ENCODE measurements at regions not wholly inside any gene's neighbourhood (a gene's known extent, or its start where the extent isn't known, plus 50 kb on each side); places are given as distances from the start of the nearest gene placed in this dataset.

DNA sequence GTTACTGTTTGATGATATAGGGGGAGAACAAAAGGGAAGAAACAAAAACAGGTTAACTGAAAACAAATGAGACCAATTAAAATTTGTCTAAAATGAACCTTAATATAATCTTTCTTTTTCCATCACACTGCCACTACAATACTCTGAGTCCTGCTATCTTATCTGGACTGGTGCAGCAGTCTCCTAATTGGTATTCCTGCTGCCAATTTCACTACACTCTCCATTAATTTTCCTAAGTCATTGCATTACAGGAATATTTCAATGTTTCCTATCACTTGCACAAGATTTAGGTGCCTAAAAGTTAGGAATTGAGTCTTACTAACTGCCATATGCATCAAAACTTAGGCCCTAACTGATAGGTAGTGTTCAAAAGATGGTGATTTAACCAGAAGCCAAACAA lies 884.9 kb upstream of the MGAT4C start:
- DNase-seq, result no peak

DNA sequence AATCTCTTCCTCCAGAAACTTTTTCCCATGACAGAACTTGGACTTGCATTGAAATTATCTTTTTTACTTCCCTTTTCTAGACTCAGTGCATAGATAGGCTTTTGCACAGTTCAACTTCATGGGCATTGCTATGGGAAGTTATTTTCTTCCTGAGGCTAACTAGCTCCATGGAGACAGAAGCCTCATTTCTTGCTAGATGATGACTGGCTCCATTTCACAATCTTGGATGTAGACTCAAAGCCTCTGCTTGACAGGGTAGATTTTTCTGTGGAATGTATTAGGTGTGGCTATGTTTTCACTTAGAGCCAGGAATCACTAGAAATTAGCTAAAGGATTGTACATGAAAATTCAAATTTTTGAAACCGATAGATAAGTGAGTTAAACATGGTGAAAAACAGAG lies 884.1 kb upstream of the MGAT4C start:
- no peak for DNase-seq

DNA sequence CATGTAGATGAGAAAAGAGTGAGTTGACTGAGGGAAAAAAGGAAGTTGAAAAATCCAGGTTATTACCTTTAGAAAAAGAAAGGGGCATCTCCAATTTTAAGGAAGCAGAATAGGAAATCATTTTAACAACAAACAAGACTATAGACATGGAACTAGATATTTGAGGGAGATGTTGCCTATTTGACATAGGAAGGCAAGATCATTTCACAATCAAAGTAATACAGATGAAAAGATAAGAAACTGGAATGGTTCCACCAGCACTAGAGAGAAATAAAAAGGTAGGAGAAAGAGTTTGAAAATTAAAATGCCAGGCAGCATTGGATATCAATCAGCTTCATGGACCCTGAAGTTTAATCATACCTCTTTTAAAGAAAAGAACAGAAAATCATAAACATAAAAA lies 881.0 kb upstream of the MGAT4C start:
- DNase-seq, result no peak

DNA sequence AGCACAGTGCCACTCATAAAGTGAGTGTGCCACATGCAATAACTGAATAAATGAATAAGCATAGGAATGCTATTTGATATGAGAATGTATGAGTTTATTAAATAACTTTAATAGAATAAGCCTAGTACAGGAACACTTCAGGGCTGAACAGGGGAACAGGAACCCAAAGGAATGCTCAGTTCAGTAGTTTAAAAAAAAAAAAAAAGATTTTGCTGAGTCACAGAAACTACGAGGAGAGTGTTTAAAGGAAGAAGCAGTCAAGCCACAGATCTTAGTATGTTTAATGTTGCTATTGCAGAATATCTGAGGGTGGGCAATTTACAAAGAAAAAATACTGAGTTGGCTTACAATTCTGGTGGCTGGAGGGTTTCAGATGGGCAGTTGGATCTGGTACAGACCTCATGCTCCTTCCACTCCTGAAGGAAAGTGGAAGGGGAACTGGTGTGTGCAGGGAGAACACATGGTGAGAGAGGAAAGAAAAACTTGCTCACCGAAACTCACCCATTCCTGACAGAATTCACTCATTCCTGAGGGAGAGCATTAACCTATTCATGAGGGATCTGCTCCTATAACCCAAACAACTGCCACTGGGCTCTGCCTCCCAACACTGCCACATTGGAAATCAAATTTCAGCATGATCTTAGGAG lies 880.3 kb upstream of the MGAT4C start:
- no peak for DNase-seq

DNA sequence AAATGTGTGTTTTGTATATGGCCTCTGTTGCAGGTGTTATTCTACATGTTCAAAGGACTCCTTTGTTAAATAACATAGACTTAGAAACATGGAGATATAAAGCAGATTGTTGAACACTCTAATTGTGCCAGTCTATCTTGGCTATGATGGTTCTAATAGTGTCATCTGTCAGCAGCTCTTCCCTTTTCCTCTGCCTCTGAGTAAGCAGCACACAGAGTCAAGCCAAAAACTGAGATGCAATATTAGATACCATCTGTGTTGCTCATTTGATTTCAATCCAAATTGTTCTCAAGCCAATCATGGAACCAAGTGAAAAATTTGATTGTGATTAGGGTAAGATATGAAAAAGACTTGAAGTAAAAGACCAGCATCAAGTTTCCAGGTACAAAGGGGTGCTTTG lies 871.1 kb upstream of the MGAT4C start:
- no peak for DNase-seq

DNA sequence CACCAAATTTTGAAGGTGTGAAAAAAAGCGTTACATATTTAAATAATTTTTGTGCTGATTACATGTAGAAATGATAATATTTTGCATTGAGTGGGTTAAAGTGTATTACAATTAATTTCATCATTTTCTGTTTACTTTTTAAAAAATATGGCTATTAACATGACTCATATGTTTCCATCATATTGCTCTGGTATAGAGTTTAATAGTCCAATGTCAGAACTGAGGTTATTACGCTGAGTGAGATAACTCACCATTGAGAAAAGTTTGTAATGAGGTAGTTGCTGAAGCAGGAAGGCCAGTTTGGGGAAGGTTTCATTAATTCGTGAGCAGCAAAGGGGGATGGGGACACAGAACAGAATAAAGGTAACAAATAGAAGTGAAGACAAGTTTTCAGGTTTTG lies 865.7 kb upstream of the MGAT4C start:
- no peak for DNase-seq

DNA sequence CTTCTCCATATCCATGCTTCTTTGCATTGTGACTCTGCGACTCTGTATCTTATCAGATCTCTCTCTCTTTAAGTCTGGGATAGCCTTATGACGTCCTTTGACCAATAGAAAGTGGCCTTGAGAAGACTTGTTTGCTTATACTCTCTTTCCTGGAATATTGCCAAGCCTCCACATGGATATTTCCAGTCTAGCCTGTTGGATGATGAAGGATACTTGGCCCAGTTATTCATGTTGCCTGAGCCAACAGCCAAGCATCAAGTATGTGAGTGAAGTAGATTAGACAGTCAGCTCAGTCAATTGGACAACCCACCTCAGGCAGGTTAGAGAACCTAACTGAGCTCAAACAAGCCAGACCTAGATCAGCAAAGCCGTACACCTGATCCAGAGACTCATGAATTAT lies 864.2 kb upstream of the MGAT4C start:
- DNase-seq, result no peak

DNA sequence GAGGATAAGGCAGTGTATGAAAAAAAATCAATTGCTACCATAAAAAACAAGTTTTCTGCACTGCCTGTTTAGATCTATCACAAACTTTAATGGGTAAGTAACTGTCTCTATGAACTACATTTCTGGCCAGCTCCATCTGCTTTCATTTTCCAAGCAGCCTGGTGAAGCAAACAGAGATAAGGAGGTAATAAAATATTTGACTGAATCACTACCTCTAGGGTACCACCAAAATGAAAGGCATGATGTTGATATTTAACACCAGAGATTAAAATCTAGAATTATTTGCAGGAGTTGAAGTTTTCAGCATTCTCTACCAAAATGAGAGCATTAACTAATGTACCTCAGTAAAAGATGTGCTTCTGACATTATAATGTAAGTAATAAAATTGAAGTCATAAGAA lies 863.5 kb upstream of the MGAT4C start:
- no peak for DNase-seq

DNA sequence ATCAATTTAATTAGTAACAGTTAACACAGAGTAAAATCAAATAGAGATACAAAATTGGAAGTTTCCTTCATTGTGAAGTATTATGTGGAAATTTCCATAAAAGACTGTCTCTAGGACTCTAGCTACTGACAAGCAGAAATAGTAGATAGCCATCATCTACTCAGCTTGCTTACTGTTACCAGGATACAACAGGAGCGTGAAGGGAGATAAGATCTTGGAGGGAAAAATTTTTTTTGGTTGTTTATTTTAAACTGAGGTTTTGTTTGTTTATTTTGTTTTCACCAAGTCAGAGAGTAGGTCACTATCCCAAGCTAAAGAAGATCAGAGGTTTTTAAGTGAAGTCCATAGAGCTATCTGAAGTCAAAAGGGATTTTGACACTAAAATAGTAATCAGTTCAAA lies 861.3 kb upstream of the MGAT4C start:
- no peak for DNase-seq

DNA sequence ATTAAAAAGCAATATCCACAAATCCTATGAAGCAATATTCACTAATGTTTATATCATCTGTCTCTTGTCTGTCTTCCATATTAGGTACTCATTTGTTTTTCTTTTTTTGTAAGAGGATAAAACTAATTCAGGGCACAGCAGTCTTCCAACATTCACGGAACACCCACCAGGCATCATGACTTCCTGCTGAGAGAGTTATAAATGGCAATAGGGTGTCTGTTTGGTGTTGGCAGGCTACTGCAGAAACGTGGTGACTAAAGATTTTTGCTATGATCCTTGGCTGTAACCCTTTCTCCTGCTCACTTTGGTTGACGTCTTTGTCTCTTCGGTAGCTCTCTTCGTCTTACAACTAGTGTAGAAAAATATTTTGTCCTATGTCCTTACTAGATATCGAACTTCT lies 860.6 kb upstream of the MGAT4C start:
- DNase-seq, result no peak

DNA sequence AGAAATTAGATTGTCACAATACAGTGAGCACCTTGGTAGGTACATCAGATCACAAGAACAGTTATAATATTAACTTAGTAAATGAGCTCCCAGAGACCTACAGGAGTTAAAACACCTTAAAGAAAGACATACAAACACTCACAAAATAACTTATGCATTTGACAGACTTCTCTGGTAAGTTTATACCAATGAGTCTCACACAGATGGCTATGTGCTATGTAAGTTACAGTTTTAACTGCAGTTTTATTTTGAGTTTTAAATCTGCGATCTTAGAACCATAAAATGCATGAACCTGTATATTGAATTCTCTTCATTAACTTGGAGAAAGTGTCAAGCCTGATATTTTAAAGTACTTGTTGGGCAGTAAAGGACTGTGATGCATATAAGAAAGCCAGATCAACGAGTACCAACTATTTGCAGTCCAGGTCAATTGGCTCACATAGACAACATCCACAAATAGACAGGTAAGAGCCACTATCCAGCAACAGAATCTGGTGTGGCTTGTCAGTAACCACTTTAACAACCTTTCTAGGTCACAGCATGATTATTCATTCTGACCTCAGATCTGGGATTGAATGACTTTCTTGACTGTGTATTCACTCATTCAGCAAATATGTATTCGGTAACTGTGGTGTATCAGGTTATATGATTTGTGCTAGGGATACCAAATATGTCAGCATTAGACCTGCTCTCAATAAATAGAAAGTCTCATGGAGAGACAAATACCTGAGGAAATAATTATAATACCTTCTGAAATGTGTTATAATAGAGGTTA lies 856.6 kb upstream of the MGAT4C start:
- DNase-seq, result no peak

DNA sequence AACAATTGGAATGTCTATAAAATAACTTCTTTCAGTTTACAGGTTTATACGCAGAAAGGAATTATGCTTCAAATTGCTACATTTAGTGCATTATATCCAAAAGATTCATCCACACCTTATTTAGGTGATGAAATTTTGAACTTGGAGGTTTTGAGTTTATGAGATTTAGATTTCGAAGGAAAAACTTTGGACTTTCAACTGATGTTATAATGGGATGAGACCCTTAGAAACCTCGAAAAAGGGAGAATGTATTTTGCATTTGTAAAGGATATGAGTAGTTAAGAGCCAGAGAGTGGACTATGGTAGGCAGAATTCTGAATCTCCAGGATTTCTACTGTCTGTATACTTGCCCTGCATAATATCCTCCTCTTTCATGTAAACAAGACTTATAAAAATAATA lies 851.6 kb upstream of the MGAT4C start:
- DNase-seq, result no peak

DNA sequence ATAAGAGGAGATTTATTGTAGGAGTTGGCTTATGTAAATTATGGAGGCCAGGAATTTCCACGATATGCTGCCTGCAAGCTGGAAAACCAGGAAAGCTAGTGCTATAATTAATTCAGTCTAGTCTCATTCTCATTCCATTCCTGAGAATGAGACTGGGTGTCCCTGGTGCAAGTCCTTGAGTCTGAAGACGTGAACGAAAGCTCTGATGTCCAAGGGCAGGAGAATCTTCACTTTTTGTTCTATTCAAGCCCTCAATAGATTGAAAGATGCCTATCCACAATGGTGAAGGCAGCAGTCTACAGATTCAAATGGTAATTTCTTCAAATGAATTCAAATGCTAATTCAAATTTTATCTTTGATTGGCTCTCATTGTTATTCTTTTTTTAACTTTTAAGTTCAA lies 851.1 kb upstream of the MGAT4C start:
- DNase-seq, result no peak

DNA sequence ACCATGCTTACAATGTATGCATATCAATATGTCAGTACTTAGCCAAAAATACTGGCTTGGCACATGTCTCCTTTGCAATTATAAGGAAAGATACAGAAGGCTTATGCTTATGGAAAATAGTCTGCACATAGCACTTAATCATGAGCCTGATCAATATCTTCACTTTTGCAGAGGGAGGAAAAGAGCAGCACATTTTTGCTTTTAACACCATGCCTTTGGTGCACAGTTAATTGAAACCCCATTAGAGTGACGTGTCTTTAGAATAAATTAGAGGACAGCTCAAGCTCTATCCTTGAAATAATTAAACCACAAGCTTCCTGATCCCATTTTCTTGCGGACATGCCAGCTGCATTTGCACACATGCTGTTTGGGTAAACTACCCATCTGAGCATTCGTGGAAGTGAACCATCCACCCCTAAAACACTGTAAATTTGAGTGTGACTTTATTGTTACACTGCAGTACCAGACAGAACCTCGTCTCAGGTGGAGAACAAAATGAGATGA lies 839.9 kb upstream of the MGAT4C start:
- no peak for DNase-seq

DNA sequence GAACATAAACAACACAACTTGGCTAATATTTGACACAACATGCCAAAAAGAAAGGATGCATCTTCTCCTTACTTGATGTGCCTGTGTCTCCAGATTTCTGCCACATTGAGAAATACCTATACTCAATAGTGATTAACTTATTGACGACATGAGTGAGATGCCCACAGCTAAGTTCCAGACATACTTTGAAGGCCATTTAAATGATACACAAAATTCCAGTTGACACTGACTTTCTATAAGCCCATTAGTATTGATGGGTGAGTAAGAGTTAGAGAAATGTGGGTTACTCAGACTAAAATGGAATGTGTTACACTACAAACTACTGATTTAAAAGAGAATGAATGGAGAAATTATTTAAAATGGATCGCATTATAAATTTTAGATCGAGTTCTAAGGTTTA lies 838.2 kb upstream of the MGAT4C start:
- DNase-seq, result no peak

DNA sequence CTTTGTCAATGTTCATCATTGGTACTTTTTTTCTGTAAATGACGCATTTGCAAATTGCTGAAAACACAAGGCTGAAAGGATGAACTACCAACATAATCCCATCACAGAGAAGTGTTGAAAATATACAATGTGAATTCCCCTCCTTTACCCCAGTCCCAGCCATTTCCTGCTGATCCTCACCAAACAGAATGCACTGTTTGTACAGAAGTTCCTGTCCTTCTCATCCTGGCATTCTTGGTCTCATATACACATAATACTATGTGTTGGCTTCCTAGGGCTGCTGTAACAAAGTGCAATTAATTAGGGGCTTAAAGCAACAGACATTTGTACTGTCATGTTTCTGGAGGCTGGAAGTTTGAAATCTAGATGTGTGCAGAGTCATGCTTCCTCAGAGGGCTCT lies 836.2 kb upstream of the MGAT4C start:
- DNase-seq, result no peak

DNA sequence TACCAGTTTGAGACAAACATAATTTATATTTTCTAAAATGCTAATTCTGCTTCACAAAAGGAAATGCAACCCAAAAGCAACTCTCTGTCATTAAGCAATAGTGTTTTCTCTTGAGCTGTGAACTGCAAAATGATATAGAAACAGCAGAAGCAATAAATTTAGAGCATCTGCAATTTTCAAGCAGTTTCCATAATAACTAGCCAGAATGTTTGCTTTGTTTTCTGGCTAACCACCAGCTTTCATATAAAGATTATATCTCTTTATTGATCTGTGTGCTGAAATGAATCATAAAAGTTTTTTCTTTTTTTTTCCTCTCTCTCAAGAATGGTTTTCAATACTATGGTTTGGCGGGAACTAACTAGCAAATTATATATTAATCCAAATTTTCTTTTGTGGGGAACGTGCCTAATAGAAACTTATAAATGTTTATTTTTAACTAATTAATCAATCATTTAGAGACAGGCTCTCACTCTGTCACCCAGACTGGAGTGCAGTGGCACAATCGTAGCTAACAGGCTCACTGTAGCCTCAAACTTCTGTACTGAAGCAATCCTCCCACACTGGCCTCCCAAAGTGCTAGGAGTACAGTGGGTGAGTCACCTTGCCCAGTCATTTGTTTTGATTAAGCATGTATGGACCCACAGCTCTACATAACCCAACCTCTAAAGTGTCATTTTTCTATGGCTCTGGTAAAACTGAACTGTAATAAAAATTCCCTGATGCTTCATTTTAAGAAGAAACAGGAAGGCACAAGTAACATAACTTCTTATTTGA lies 830.1 kb upstream of the MGAT4C start:
- DNase-seq, result no peak

DNA sequence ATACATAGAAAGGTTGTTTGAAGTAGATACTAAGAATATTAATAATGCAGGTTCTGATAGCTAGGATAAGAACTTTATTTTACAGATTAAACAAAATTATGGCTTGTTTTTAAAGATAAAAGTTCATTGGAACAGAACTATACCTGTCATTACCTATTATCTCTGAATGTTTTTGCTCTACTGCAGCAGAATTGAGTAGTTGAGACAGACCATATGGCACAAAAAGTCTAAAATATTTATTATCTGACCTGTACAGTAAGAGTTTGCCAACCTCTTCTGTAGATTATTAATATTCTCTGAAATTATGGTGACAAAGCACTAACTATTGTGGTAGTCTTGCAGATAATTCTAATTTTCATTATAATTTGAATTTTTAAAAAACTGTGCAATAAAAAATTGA lies 829.1 kb upstream of the MGAT4C start:
- DNase-seq, result no peak

DNA sequence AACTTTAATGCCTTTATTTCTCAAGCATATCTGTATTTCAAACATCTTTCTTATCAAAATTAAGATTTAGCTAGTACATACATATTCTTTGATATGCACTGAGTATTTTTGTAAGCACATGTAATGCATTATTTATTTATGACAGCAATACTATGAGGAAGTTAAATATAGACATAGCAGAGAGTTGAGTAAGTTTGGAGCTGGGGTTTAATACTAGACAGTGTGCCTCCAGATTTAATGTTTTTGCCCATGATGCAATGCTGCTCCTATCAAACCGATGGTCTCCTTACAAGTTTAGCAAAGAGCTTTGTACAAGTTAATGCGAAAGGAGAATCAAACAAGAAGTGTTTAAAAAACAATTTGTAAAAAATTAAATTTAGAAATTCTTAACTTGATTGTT lies 826.6 kb upstream of the MGAT4C start:
- no peak for DNase-seq

DNA sequence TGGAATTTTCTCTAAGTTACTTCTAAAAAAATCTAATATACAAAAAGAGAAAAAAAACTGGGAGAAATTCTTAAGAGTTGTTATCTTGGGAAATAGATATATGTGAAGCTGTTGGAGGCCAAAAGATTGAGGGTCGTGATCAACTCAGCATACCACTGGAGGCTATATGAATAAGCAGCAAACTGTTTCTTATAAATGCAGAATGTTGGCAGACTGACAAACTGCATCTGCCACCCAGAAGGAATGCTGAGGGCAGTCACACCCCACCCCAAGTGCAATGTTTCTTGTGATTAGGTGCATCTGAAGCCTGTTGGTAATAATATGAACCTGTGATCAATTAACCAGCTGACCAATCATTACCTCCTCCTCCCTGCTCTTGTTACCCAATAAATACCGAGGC lies 818.6 kb upstream of the MGAT4C start:
- no peak for DNase-seq

DNA sequence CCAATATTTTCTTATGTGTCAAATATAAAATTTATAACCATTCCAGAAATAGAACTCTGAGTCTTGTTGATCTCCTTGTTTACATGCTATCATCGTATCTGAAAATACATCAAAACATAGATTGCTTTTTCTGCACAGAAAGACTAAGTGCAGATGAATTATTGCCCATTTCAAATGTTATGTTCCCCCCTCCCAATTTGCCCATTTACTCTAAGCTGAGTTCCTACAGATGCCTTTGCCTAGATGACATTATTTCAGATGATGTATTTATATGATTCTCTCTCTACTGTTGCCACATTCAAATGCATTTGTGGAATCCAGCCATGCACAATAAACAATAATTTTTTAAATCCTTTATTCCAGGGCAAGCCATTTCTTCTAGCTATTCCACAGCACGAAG lies 810.1 kb upstream of the MGAT4C start:
- no peak for DNase-seq

DNA sequence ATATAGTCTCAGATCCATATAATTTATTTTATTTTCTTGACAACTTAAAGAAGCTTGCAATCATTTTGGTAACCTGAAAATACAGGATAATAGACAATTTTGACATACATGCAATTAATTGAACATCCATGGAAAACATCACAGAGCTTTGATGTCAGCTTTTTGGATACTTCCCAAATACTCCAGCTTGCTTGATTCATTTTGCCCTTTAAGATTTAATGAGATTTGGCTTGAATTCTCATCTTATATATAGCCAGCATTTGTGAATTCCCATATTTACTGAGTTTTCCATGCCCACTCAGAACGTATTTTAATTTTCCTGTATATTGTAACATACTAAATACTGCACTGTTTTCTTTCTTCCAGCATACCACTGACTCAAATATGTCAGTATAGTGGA lies 803.0 kb upstream of the MGAT4C start:
- no peak for DNase-seq

DNA sequence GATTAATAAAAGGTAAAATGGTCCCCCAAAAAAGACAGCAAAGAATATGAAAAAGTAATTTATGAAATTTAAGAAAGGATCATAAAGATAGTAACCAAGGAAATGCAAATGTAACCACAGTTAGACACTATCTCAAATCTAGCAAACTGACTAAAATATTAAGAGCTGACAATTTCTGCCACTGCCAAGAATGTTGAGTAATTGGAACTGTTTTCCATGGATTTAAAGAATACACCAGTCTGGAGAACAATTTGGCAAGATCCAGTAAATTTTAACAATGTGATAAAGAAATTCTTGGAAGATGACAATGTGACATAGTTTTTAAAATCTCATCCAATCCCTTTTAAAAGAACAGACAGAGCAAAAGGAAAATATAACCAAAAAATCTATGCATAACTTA lies 798.0 kb upstream of the MGAT4C start:
- no peak for DNase-seq

DNA sequence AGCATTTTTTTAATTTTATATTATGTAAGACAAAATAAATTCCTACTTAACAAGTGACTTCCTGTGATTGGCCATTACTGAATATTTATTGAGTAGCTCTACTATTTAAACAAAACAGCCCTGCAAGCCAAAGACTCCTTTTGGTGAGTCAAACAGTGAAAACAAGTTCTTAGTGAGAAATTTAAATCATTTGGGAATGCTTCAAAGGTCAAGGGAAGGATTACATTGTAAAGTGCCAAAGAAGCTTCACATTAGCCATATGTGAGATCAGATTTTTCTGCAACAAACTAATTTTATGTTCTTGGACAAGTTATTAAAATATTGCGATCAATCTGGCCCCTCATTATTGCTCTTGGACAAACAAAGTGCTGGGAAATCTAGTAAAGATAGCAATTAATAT lies 795.4 kb upstream of the MGAT4C start:
- no peak for DNase-seq
